ENCODE measurements at regions not wholly inside any gene's neighbourhood (a gene's known extent, or its start where the extent isn't known, plus 50 kb on each side); places are given as distances from the start of the nearest gene placed in this dataset.

DNA sequence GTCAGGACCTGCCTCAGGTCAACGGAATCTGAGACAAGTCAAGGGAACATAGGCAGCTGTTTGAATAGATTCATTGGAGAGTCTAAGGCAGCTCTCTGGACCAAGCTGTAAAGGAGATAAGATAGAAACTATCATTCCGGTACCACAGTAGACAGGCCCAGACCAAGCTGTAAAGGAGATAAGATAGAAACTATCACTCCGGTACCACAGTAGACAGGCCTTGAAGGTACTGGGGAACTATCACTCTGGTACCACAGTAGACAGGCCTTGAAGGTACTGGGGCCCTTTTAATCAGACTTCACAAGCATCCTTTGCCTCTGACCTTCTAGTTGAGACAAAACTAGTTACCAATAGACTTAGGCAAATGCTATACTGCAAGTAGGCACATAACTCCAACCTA is 346.1 kb downstream of the DCDC2C start:
- in situ Hi-C loops (cut with MboI), result no loop called here
- H3K27ac ChIP-seq, result no peak overlapping the region

DNA sequence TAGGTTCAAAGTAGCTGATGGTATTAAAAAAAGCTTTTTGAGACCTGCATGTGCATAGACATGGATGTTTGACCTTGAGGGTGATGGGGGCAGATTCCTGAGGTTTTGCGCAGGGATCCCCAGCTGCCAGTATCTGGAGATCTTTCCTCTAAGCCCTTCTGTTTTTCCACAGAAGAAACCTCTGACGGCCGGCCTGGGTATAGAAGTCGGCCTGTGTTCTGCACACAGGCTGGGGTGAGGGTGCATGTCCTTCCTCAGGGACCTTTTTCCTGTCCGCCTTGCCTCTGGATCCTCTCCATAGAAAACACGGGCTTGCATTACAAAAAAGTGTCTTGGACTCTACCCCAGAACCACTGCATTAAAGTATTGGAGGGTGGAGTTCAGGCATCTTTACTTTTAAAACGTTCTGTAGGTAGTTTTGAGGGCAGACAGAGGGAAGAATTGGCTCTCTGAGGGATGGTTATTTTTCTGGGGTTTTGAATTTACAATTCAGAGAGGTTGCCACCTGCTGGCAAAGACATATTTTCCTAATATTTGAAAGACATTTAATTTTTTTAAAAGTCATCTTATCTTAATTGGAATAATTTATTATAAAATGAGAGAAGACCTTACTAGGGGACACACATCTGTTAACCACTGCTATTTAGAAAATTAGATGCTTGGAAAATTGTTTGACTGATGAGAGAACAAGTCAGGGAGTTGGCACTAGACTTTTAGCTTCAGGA is 350.6 kb downstream of the DCDC2C start:
- Histone ChIP-seq H3K36me3 (ENCODE audit: low read depth) (no peaks in the 10 kb centered on the region), H3K9ac (no peak overlapping the region), H3K4me3 (no peak overlapping the region), H4K20me1 (ENCODE audit: insufficient read depth) (no peaks in the 10 kb centered on the region), H3F3A (ENCODE audit: insufficient read depth) (no peaks in the 10 kb centered on the region), H3K27ac (no peak overlapping the region), H3K4me1 (ENCODE audit: insufficient read depth) (no peaks in the 10 kb centered on the region), H3K4me2 (ENCODE audit: unreplicated experiment) (no peak overlapping the region), H3K9me2 (ENCODE audit: insufficient read depth) (no peaks in the 10 kb centered on the region), H3K27me3 (replicated peaks; ENCODE audit: insufficient read depth) (no peaks in the 10 kb centered on the region), H3K79me2 (ENCODE audit: insufficient read depth) (no peaks in the 10 kb centered on the region), H2AFZ (no peak overlapping the region), H3K9me3 (ENCODE audit: low read depth) (peaks cover 2% of the 10 kb centered on the region)
- in situ Hi-C loops (cut with MboI), result no loop called here
- DNase-seq, result peak; percentile 5
- WGBS, 2 experiments (ENCODE audit: low coverage in 1 of 2, low lambda C conversion rate in 2 of 2, missing lambda C conversion rate in 2 of 2), result 33 to 40% methylated on average over 7 of the region's 7 CpGs
- no peak for TF ChIP-seq EZH2phosphoT487 (IDR thresholded peaks at IDR 0.05; ENCODE audit: insufficient read depth, low read depth)
- no peak for TF ChIP-seq EZH2 (IDR thresholded peaks at IDR 0.05; ENCODE audit: insufficient read depth, poor library complexity, severe bottlenecking)

More for the DNA sequence above, 346.1 kb downstream of the DCDC2C start:
- TF ChIP-seq EZH2phosphoT487 (IDR thresholded peaks at IDR 0.05; ENCODE audit: insufficient read depth, low read depth) (no peak), EZH2 (IDR thresholded peaks at IDR 0.05; ENCODE audit: insufficient read depth, poor library complexity, severe bottlenecking) (no peak)
- Histone ChIP-seq H3K79me2 (ENCODE audit: insufficient read depth) (no peaks in the 10 kb centered on the region), H3K27me3 (replicated peaks; ENCODE audit: insufficient read depth) (no peaks in the 10 kb centered on the region), H3K36me3 (ENCODE audit: low read depth) (no peaks in the 10 kb centered on the region), H3K4me2 (ENCODE audit: unreplicated experiment) (no peak overlapping the region), H3K9me2 (ENCODE audit: insufficient read depth) (no peaks in the 10 kb centered on the region), H3K9ac (no peak overlapping the region), H3K9me3 (ENCODE audit: low read depth) (no peaks in the 10 kb centered on the region), H3K4me3 (no peak overlapping the region), H3K4me1 (ENCODE audit: insufficient read depth) (no peaks in the 10 kb centered on the region), H2AFZ (no peak overlapping the region), H4K20me1 (ENCODE audit: insufficient read depth) (no peaks in the 10 kb centered on the region), H3F3A (ENCODE audit: insufficient read depth) (no peaks in the 10 kb centered on the region)
- no peak for DNase-seq
- 46 to 47% methylated on average over 3 of the region's 3 CpGs for WGBS, 2 experiments (ENCODE audit: low coverage in 1 of 2, low lambda C conversion rate in 2 of 2, missing lambda C conversion rate in 2 of 2)

DNA sequence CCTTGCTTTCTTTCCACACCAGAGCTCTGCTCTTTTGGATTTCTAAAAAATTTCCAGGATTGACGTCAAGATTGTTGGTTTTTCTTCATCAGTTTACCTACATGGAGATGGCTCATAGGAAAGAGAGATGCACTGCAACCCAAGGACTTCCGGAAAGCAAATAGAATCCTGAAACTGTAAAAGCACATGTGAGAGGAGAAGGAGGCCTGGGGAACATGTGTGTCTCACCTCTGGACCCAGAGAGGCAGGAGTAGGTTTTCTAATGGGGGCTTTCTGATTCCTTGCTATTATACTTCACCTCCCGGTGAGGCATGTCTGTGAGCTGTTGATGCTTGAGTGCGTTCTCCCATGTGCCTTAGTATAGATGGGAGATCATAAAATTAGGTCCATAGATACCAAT is 362.8 kb downstream of the DCDC2C start:
- no peak for DNase-seq
- no peak overlapping the region for H2AFZ ChIP-seq
- no peak overlapping the region for H3K4me3 ChIP-seq
- H3F3A ChIP-seq (ENCODE audit: insufficient read depth), result no peaks in the 10 kb centered on the region
- no peak overlapping the region for H3K9ac ChIP-seq
- H3K9me2 ChIP-seq (ENCODE audit: insufficient read depth), result no peaks in the 10 kb centered on the region
- H3K4me1 ChIP-seq (ENCODE audit: insufficient read depth), result no peaks in the 10 kb centered on the region
- in situ Hi-C loops (cut with MboI), result no loop called here
- H3K9me3 ChIP-seq (ENCODE audit: low read depth), result no peaks in the 10 kb centered on the region
- no peaks in the 10 kb centered on the region for H3K27me3 ChIP-seq (replicated peaks; ENCODE audit: insufficient read depth)
- TF ChIP-seq EZH2phosphoT487 (IDR thresholded peaks at IDR 0.05; ENCODE audit: insufficient read depth, low read depth) (no peak), EZH2 (IDR thresholded peaks at IDR 0.05; ENCODE audit: insufficient read depth, poor library complexity, severe bottlenecking) (no peak)
- H3K27ac ChIP-seq, result no peak overlapping the region
- no peaks in the 10 kb centered on the region for H3K36me3 ChIP-seq (ENCODE audit: low read depth)
- WGBS, 2 experiments (ENCODE audit: low coverage in 1 of 2, low lambda C conversion rate in 2 of 2, missing lambda C conversion rate in 2 of 2), result 7 to 8% methylated on average over 4 of the region's 4 CpGs
- no peaks in the 10 kb centered on the region for H4K20me1 ChIP-seq (ENCODE audit: insufficient read depth)
- H3K79me2 ChIP-seq (ENCODE audit: insufficient read depth), result no peaks in the 10 kb centered on the region
- no peak overlapping the region for H3K4me2 ChIP-seq (ENCODE audit: unreplicated experiment)

DNA sequence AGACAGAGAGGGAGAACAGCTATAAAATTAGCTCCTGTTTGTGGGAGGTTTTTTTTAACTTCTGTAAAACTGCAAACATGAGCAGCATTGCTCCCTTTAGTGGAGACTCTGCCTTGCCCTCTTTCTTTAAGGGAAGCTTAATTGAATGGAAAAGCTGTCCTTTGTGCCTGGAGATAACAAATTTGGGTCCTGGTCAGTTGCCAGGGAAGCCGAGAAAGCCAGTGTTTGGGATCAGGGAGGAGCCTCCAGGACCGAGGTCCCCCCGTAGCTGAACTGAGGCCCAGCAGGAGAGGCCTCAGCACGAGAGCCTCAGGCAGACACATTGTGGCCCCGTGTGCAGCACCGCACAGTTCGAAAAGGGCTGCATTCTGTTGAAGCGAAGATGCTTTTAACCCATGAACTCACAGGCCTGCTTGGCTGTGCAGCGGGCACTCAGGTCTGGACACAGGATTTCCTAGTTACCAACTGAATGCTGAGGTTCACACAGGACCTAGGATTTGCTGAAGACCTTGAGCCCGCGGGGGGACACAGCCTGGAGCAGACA is 369.7 kb downstream of the DCDC2C start:
- H3K36me3 ChIP-seq (ENCODE audit: low read depth), result no peaks in the 10 kb centered on the region
- no peak overlapping the region for H3K27ac ChIP-seq
- H2AFZ ChIP-seq, result no peak overlapping the region
- TF ChIP-seq EZH2 (IDR thresholded peaks at IDR 0.05; ENCODE audit: insufficient read depth, poor library complexity, severe bottlenecking), result no peak
- no peak for TF ChIP-seq EZH2phosphoT487 (IDR thresholded peaks at IDR 0.05; ENCODE audit: insufficient read depth, low read depth)
- in situ Hi-C loops (cut with MboI), result no loop called here
- 36 to 43% methylated on average over 11 of the region's 11 CpGs for WGBS, 2 experiments (ENCODE audit: low coverage in 1 of 2, low lambda C conversion rate in 2 of 2, missing lambda C conversion rate in 2 of 2)
- H3F3A ChIP-seq (ENCODE audit: insufficient read depth), result no peaks in the 10 kb centered on the region
- no peak overlapping the region for H3K4me2 ChIP-seq (ENCODE audit: unreplicated experiment)
- no peaks in the 10 kb centered on the region for H3K79me2 ChIP-seq (ENCODE audit: insufficient read depth)
- H4K20me1 ChIP-seq (ENCODE audit: insufficient read depth), result no peaks in the 10 kb centered on the region
- no peaks in the 10 kb centered on the region for H3K4me1 ChIP-seq (ENCODE audit: insufficient read depth)
- no peak overlapping the region for H3K9ac ChIP-seq
- H3K27me3 ChIP-seq (replicated peaks; ENCODE audit: insufficient read depth), result no peaks in the 10 kb centered on the region
- H3K9me2 ChIP-seq (ENCODE audit: insufficient read depth), result no peaks in the 10 kb centered on the region
- no peak for DNase-seq
- no peak overlapping the region for H3K4me3 ChIP-seq
- H3K9me3 ChIP-seq (ENCODE audit: low read depth), result no peaks in the 10 kb centered on the region

All from GM23248 (cell line).